WTC11 (cell line): ENCODE measurements at regions not wholly inside any gene's neighbourhood (a gene's known extent, or its start where the extent isn't known, plus 50 kb on each side); places are given as distances from the start of the nearest gene placed in this dataset.

ENCODE experiments used
- ATAC-seq: fragments of 200-7000 bp; cut with Tn5 transposase; 2 replicates; pipeline ENCODE4 v1.10.0; 2021; ENCODE audit warnings: mild to moderate bottlenecking, moderate library complexity
- CTCF ChIA-PET: fragments of 300-600 bp; sonication (Branson Sonifier 250); formaldehyde crosslinking; loops from one replicate; lab custom pipeline; 2021; ENCODE audit warnings: antibody characterized with exemption; lab: Charles Lee
- POLR2A ChIA-PET: fragments of 350-600 bp; sonication (Branson Sonifier 250); formaldehyde crosslinking; loops from one replicate; lab custom pipeline; 2021; ENCODE audit warnings: antibody characterized with exemption; lab: Charles Lee
- DNase-seq: peaks from one replicate; pipeline ENCODE4 v3.0.0; 2021; ENCODE audit warnings: low spot score
- H3K27ac Mint-ChIP-seq: 2 replicates; pipeline ENCODE4 v1.8.0; 2021; ENCODE audit warnings: mixed read lengths
- H3K27me3 Mint-ChIP-seq: 2 replicates; pipeline ENCODE4 v1.8.0; 2021; ENCODE audit warnings: low read depth, mild to moderate bottlenecking, moderate library complexity, mixed read lengths
- H3K36me3 Mint-ChIP-seq: 2 replicates; pipeline ENCODE4 v1.8.0; 2021; ENCODE audit warnings: mixed read lengths
- H3K4me1 Mint-ChIP-seq: 2 replicates; pipeline ENCODE4 v1.8.0; 2022; ENCODE audit warnings: mixed read lengths
- H3K4me3 Mint-ChIP-seq: 2 replicates; pipeline ENCODE4 v1.8.0; 2021; ENCODE audit warnings: mild to moderate bottlenecking, moderate library complexity, mixed read lengths
- H3K9me3 Mint-ChIP-seq: 2 replicates; pipeline ENCODE4 v1.8.0; 2021; ENCODE audit warnings: mixed read lengths
- CBFB ChIP-seq: sonication (generic); formaldehyde crosslinking; IDR thresholded peaks from 2 replicates; pipeline ENCODE4 v1.8.1; 2022; ENCODE audit warnings: mild to moderate bottlenecking, low read depth, missing genetic modification reagents
- CREM ChIP-seq: sonication (generic); formaldehyde crosslinking; IDR thresholded peaks from 2 replicates; pipeline ENCODE4 v1.8.1; 2022; ENCODE audit warnings: mild to moderate bottlenecking, missing genetic modification reagents, moderate library complexity
- ETV6 ChIP-seq: sonication (generic); formaldehyde crosslinking; IDR thresholded peaks from 2 replicates; pipeline ENCODE4 v1.8.1; 2022; ENCODE audit warnings: mild to moderate bottlenecking, missing genetic modification reagents
- MYBL2 ChIP-seq: sonication (generic); formaldehyde crosslinking; IDR thresholded peaks from 2 replicates; pipeline ENCODE4 v1.8.1; 2023; ENCODE audit warnings: mild to moderate bottlenecking, moderate library complexity, missing genetic modification reagents
- PRRX2 ChIP-seq: fragments of 250-450 bp; sonication (Bioruptor Pico); IDR thresholded peaks from 2 replicates; pipeline ENCODE4 v1.8.0; 2021; ENCODE audit warnings: mild to moderate bottlenecking
- RELA ChIP-seq: sonication (generic); formaldehyde crosslinking; IDR thresholded peaks from 2 replicates; pipeline ENCODE4 v1.8.1; 2022; ENCODE audit warnings: missing genetic modification reagents, mild to moderate bottlenecking, borderline replicate concordance
- SP1 ChIP-seq: sonication (generic); formaldehyde crosslinking; conservative IDR thresholded peaks from 2 replicates; pipeline ENCODE4 v1.8.1; 2022; ENCODE audit warnings: missing genetic modification reagents
- TCF7 ChIP-seq: sonication (generic); formaldehyde crosslinking; IDR thresholded peaks from 2 replicates; pipeline ENCODE4 v1.8.0; 2022; ENCODE audit warnings: mild to moderate bottlenecking, low read depth, missing genetic modification reagents, moderate library complexity
- ZNF232 ChIP-seq: sonication (generic); formaldehyde crosslinking; IDR thresholded peaks from 2 replicates; pipeline ENCODE4 v1.8.0; 2022; ENCODE audit warnings: mild to moderate bottlenecking, missing genetic modification reagents
- ZNF396 ChIP-seq: fragments of 250-450 bp; sonication (Bioruptor Pico); IDR thresholded peaks from 2 replicates; pipeline ENCODE4 v1.8.0; 2021; ENCODE audit warnings: mild to moderate bottlenecking, moderate library complexity, borderline replicate concordance
- TF ChIP-seq, protein P1 (sequence below): fragments of 250-450 bp; sonication (Bioruptor Pico); IDR thresholded peaks from 2 replicates; pipeline ENCODE4 v1.9.0; 2021; ENCODE audit warnings: mild to moderate bottlenecking
- TF ChIP-seq, protein P2 (sequence below): sonication (generic); formaldehyde crosslinking; IDR thresholded peaks from 2 replicates; pipeline ENCODE4 v1.8.0; 2022; ENCODE audit warnings: mild to moderate bottlenecking, missing genetic modification reagents
- TF ChIP-seq, protein P3 (sequence below): sonication (generic); formaldehyde crosslinking; IDR thresholded peaks from 2 replicates; pipeline ENCODE4 v1.8.1; 2023; ENCODE audit warnings: mild to moderate bottlenecking, missing genetic modification reagents
- TF ChIP-seq, protein P4 (sequence below): sonication (generic); formaldehyde crosslinking; IDR thresholded peaks from 2 replicates; pipeline ENCODE4 v1.8.1; 2023; ENCODE audit warnings: mild to moderate bottlenecking, missing genetic modification reagents, borderline replicate concordance
- TF ChIP-seq, protein P5 (sequence below): fragments of 250-450 bp; sonication (Bioruptor Pico); IDR thresholded peaks from 2 replicates; pipeline ENCODE4 v2.1.2; 2022; ENCODE audit warnings: mild to moderate bottlenecking, moderate library complexity

DNA sequence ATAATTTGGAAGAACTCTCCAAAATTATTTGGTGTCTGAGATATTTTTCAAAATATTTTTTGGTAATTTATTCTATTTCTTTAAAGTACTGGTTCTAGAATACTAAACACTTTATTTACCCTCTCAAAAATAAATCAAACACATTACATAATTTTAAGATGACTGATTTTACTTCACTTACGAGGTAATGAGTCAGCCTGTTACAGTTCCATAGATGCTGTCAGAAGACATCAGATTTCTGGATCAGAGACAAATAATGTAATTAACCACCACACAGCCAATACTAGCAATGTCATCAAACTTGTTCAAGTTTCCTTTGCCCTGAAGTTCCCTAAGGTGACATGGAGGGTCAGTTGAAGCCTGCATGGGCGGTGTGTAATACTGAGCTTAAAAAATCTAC is 106.1 kb upstream of the CDH9 start (continued):
- TF ChIP-seq, protein P1, sequence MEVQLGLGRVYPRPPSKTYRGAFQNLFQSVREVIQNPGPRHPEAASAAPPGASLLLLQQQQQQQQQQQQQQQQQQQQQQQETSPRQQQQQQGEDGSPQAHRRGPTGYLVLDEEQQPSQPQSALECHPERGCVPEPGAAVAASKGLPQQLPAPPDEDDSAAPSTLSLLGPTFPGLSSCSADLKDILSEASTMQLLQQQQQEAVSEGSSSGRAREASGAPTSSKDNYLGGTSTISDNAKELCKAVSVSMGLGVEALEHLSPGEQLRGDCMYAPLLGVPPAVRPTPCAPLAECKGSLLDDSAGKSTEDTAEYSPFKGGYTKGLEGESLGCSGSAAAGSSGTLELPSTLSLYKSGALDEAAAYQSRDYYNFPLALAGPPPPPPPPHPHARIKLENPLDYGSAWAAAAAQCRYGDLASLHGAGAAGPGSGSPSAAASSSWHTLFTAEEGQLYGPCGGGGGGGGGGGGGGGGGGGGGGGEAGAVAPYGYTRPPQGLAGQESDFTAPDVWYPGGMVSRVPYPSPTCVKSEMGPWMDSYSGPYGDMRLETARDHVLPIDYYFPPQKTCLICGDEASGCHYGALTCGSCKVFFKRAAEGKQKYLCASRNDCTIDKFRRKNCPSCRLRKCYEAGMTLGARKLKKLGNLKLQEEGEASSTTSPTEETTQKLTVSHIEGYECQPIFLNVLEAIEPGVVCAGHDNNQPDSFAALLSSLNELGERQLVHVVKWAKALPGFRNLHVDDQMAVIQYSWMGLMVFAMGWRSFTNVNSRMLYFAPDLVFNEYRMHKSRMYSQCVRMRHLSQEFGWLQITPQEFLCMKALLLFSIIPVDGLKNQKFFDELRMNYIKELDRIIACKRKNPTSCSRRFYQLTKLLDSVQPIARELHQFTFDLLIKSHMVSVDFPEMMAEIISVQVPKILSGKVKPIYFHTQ (CRISPR knock-in tag): no peak
- TF ChIP-seq, protein P2, sequence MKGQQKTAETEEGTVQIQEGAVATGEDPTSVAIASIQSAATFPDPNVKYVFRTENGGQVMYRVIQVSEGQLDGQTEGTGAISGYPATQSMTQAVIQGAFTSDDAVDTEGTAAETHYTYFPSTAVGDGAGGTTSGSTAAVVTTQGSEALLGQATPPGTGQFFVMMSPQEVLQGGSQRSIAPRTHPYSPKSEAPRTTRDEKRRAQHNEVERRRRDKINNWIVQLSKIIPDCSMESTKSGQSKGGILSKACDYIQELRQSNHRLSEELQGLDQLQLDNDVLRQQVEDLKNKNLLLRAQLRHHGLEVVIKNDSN: no peak
- TF ChIP-seq CREM (CRISPR knock-in tag) (no peak), ZNF232 (no peak), MYBL2 (CRISPR knock-in tag) (no peak), SP1 (CRISPR knock-in tag) (no peak)

DNA sequence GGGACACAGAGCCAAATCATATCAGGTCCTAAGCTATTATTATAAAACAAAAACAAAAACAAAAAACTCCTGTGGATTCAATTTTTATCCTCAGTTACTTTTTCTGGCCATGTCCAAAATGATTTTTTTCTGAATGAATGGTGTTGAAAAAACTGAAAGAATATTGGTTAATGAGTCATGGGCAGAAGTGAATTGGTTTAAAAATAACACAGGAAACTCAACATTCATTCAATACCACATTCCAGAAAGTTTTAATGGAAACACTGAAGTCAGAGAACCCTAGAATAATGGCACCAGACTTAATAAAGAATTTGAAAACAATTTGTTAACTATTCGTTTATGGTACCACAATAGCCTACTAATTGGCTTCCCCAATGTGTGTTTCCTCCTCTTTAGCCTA is 102.4 kb upstream of the CDH9 start:
- POLR2A ChIA-PET: no interaction called here
- Mint-ChIP-seq H3K27ac (no peak overlapping the region), H3K4me1 (no peaks in the 10 kb centered on the region; the same call in 1 of the 2 replicates), H3K36me3 (peaks cover 8% of the 10 kb centered on the region), H3K27me3 (no peaks in the 10 kb centered on the region), H3K9me3 (peaks cover 16% of the 10 kb centered on the region)
- ATAC-seq: no peak
- CTCF ChIA-PET: no interaction called here
- no peak for TF ChIP-seq PRRX2 (CRISPR knock-in tag)
- no peak for TF ChIP-seq RELA
- no peak for TF ChIP-seq ZNF396
- no peak for TF ChIP-seq TCF7 (CRISPR knock-in tag)
- TF ChIP-seq, protein P2: no peak
- TF ChIP-seq CBFB (CRISPR knock-in tag): no peak
- TF ChIP-seq, protein P3, sequence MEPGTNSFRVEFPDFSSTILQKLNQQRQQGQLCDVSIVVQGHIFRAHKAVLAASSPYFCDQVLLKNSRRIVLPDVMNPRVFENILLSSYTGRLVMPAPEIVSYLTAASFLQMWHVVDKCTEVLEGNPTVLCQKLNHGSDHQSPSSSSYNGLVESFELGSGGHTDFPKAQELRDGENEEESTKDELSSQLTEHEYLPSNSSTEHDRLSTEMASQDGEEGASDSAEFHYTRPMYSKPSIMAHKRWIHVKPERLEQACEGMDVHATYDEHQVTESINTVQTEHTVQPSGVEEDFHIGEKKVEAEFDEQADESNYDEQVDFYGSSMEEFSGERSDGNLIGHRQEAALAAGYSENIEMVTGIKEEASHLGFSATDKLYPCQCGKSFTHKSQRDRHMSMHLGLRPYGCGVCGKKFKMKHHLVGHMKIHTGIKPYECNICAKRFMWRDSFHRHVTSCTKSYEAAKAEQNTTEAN (CRISPR knock-in tag): no peak
- TF ChIP-seq, protein P4, sequence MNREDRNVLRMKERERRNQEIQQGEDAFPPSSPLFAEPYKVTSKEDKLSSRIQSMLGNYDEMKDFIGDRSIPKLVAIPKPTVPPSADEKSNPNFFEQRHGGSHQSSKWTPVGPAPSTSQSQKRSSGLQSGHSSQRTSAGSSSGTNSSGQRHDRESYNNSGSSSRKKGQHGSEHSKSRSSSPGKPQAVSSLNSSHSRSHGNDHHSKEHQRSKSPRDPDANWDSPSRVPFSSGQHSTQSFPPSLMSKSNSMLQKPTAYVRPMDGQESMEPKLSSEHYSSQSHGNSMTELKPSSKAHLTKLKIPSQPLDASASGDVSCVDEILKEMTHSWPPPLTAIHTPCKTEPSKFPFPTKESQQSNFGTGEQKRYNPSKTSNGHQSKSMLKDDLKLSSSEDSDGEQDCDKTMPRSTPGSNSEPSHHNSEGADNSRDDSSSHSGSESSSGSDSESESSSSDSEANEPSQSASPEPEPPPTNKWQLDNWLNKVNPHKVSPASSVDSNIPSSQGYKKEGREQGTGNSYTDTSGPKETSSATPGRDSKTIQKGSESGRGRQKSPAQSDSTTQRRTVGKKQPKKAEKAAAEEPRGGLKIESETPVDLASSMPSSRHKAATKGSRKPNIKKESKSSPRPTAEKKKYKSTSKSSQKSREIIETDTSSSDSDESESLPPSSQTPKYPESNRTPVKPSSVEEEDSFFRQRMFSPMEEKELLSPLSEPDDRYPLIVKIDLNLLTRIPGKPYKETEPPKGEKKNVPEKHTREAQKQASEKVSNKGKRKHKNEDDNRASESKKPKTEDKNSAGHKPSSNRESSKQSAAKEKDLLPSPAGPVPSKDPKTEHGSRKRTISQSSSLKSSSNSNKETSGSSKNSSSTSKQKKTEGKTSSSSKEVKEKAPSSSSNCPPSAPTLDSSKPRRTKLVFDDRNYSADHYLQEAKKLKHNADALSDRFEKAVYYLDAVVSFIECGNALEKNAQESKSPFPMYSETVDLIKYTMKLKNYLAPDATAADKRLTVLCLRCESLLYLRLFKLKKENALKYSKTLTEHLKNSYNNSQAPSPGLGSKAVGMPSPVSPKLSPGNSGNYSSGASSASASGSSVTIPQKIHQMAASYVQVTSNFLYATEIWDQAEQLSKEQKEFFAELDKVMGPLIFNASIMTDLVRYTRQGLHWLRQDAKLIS (CRISPR knock-in tag): no peak
- TF ChIP-seq, protein P1 (CRISPR knock-in tag): no peak
- TF ChIP-seq, protein P5, sequence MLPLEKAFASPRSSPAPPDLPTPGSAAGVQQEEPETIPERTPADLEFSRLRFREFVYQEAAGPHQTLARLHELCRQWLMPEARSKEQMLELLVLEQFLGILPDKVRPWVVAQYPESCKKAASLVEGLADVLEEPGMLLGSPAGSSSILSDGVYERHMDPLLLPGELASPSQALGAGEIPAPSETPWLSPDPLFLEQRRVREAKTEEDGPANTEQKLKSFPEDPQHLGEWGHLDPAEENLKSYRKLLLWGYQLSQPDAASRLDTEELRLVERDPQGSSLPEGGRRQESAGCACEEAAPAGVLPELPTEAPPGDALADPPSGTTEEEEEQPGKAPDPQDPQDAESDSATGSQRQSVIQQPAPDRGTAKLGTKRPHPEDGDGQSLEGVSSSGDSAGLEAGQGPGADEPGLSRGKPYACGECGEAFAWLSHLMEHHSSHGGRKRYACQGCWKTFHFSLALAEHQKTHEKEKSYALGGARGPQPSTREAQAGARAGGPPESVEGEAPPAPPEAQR (CRISPR knock-in tag): no peak
- TF ChIP-seq ETV6: no peak
- TF ChIP-seq, all 79 proteins: peak for 0
- H3K4me3 Mint-ChIP-seq: no peak overlapping the region
- DNase-seq: no peak
